ENCODE measurements at regions not wholly inside any gene's neighbourhood (a gene's known extent, or its start where the extent isn't known, plus 50 kb on each side); places are given as distances from the start of the nearest gene placed in this dataset.

DNA sequence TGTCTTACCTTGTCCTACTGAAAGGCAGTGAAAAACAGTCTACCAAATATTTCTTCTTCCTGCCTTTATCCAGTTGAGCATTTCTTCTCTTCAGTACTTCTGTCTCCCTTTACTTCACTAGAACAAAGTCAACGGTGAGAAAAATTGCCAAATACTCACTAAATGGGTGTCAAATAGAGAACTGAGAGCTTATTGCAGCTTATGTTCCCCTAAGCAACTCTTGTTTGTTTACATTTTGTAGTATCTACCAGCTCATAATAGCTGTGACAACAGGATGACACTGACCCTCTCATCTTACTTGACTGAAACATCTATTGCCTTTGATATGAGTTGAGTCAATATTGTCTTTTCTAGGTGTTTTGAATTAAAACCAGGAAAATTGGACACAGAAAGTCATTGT lies 327.9 kb upstream of the SORCS1 start:
- no peak overlapping the region for H3K27ac ChIP-seq
- H3K4me3 ChIP-seq = no peak overlapping the region
- DNase-seq (ENCODE audit: low spot score) = no peak
- TF ChIP-seq, protein P1, sequence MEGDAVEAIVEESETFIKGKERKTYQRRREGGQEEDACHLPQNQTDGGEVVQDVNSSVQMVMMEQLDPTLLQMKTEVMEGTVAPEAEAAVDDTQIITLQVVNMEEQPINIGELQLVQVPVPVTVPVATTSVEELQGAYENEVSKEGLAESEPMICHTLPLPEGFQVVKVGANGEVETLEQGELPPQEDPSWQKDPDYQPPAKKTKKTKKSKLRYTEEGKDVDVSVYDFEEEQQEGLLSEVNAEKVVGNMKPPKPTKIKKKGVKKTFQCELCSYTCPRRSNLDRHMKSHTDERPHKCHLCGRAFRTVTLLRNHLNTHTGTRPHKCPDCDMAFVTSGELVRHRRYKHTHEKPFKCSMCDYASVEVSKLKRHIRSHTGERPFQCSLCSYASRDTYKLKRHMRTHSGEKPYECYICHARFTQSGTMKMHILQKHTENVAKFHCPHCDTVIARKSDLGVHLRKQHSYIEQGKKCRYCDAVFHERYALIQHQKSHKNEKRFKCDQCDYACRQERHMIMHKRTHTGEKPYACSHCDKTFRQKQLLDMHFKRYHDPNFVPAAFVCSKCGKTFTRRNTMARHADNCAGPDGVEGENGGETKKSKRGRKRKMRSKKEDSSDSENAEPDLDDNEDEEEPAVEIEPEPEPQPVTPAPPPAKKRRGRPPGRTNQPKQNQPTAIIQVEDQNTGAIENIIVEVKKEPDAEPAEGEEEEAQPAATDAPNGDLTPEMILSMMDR (IDR thresholded peaks at IDR 0.05) = no peak

- H3K4me3 ChIP-seq = no peak overlapping the region
- TF ChIP-seq, protein P1 (IDR thresholded peaks at IDR 0.05) = no peak
- H3K27ac ChIP-seq = no peak overlapping the region
- no peak for DNase-seq (ENCODE audit: low spot score)
Measured at GRCh38 chr10:107490389-107490788, 325.9 kb upstream of the SORCS1 start.

GRCh38 chr10:107487284-107487683 lies 322.8 kb upstream of the SORCS1 start:
- TF ChIP-seq, protein P1 (IDR thresholded peaks at IDR 0.05) = no peak
- Histone ChIP-seq H3K27ac (no peak overlapping the region), H3K4me3 (no peak overlapping the region)
- DNase-seq (ENCODE audit: low spot score) = no peak

DNA sequence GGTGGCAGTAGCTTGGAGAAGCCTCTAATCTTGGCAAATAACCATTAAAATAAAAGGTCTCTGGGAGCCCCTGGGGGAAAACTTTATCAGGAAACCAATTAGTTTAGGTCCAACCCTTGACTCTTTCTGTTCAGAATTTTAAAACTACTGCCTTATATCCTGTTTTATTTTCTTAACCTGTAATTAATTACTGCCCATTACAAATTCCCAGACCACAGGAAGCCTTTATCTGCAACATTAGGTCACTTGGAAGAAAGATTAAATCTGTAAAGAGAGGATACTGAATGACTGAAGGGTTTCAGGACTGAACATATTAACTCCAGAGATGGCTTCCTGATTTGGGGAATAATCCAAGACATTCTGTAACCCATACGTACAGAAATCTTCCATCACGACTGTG lies 320.5 kb upstream of the SORCS1 start:
- H3K27ac ChIP-seq = no peak overlapping the region
- TF ChIP-seq, protein P1 (IDR thresholded peaks at IDR 0.05) = no peak
- no peak for DNase-seq (ENCODE audit: low spot score)
- no peak overlapping the region for H3K4me3 ChIP-seq

DNA sequence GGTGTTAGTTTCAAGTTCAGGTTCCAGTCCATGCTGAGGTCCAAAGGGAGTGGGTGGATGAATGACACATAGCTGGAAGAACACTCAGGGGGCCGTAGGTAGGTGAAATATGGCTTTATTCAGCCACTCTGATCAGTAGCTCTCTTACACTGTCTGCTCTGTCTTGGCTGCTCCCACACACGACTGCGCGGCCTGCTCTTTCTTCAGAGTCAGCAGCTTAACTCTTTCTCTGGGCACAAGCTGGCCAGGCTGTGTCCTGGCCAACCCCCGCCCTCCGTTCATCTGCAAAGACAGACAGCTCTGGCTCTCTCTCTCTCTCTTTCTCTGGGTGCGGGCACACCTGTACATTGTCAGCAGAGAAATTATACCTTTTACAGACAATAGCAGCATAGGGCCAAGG lies 317.4 kb upstream of the SORCS1 start:
- DNase-seq (ENCODE audit: low spot score) = no peak
- H3K4me3 ChIP-seq = no peak overlapping the region
- no peak overlapping the region for H3K27ac ChIP-seq
- TF ChIP-seq, protein P1 (IDR thresholded peaks at IDR 0.05) = no peak

- Histone ChIP-seq H3K27ac (no peak overlapping the region), H3K4me3 (no peak overlapping the region)
- TF ChIP-seq, protein P1 (IDR thresholded peaks at IDR 0.05) = no peak
- no peak for DNase-seq (ENCODE audit: low spot score)
Measured at GRCh38 chr10:107481224-107481623, 316.7 kb upstream of the SORCS1 start.

DNA sequence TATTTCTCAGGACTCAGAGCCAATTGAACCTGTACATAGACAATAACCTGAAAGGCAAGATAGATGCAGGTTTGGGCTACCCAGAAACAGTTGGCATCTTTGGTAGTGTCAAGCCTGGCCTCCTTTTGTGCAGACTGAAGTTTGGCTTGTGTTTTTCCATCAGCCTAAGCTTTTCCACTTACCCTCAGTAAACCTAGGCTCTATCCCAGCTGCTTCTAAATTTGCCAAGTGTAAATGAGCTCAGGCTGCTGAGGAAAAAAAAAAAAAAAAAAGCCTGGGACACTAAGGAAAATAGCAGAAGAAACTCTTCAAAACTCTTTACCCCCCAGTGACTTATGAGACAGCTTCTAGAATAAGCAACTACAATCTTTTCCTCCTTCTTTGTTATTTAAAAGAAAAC lies 316.3 kb upstream of the SORCS1 start:
- Histone ChIP-seq H3K4me3 (no peak overlapping the region), H3K27ac (no peak overlapping the region)
- no peak for DNase-seq (ENCODE audit: low spot score)
- TF ChIP-seq, protein P1 (IDR thresholded peaks at IDR 0.05) = no peak
